A549 (cell line): ENCODE measurements at regions not wholly inside any gene's neighbourhood (a gene's known extent, or its start where the extent isn't known, plus 50 kb on each side); places are given as distances from the start of the nearest gene placed in this dataset.

Experiments used
- ATAC-seq, 2 experiments: fragments of 200-7000 bp in 1 of 2; fragments of >200 bp in 1 of 2; cut with Nextera tagmentation in 1 of 2; cut with Tn5 transposase in 1 of 2; 3 replicates each; pipeline versions ENCODE4 v1.8.0 to v1.9.1; 2018 to 2020; ENCODE audit warnings: mild to moderate bottlenecking in 1 of 2, moderate library complexity in 1 of 2
- CTCF ChIA-PET: fragments of 300-600 bp; sonication (Branson Sonifier 250); formaldehyde crosslinking; extraction: SDS; loops from one replicate; lab custom pipeline; 2021; ENCODE audit warnings: antibody characterized with exemption, inconsistent platforms; lab: Yijun Ruan, JAX
- POLR2A ChIA-PET: fragments of 350-600 bp; formaldehyde crosslinking; extraction: SDS; loops from one replicate; lab custom pipeline; 2021; ENCODE audit warnings: antibody characterized with exemption, inconsistent platforms; lab: Yijun Ruan, JAX
- DNase-seq, 2 experiments: peaks; one replicate each; pipeline versions ENCODE4 v3.0.0 to v3.0.0-alpha.2; 2011 to 2016; ENCODE audit warnings: low read depth in 1 of 2, low spot score in 1 of 2
- FAIRE-seq: peaks from 2 replicates; lab custom pipeline; 2011; peaks lifted over from hg19 to GRCh38; lab: Jason Lieb, UNC
- H3K27ac ChIP-seq, 2 experiments: fragments of >200 bp; sonication (Bioruptor Twin); formaldehyde crosslinking; 3 replicates each; pipeline ENCODE4 v1.5.1; 2016 to 2017
- H3K4me1 ChIP-seq: fragments of >200 bp; sonication (Bioruptor Twin); formaldehyde crosslinking; 3 replicates; pipeline ENCODE4 v1.6.1; 2016
- H3K4me2 ChIP-seq: fragments of >200 bp; sonication (Bioruptor Twin); formaldehyde crosslinking; 3 replicates; pipeline ENCODE4 v1.6.1; 2016
- H3K4me3 ChIP-seq: fragments of >200 bp; sonication (Bioruptor Twin); formaldehyde crosslinking; 3 replicates; pipeline ENCODE4 v1.5.1; 2016
- H3K9me3 ChIP-seq: fragments of >200 bp; sonication (Bioruptor Twin); formaldehyde crosslinking; 3 replicates; pipeline ENCODE4 v1.6.1; 2016
- ATOH8 ChIP-seq: fragments of 250-450 bp; sonication (Bioruptor Pico); IDR thresholded peaks from 2 replicates; pipeline ENCODE4 v1.5.0; 2020; ENCODE audit warnings: low read depth, mild to moderate bottlenecking, moderate library complexity
- CBX2 ChIP-seq: fragments of 200-600 bp; sonication (generic); IDR thresholded peaks from 2 replicates; pipeline ENCODE4 v1.6.1; 2016; ENCODE audit warnings: low read depth, mild to moderate bottlenecking, borderline replicate concordance
- CEBPB ChIP-seq, 2 experiments: fragments of >200 bp in 1 of 2; sonication (Bioruptor Twin) in 1 of 2; formaldehyde crosslinking in 1 of 2; IDR thresholded peaks; 2 replicates each; pipeline ENCODE4 v1.6.1; 2012 to 2016
- E2F6 ChIP-seq: IDR thresholded peaks from 2 replicates; pipeline ENCODE4 v1.6.1; 2012; ENCODE audit warnings: low read depth, borderline replicate concordance
- EHMT2 ChIP-seq: fragments of 200-600 bp; sonication (generic); IDR thresholded peaks from 2 replicates; pipeline ENCODE4 v1.6.1; 2016; ENCODE audit warnings: antibody characterized with exemption, low read depth, mild to moderate bottlenecking, moderate library complexity
- FOSB ChIP-seq: fragments of 250-450 bp; sonication (Bioruptor Pico); IDR thresholded peaks from 2 replicates; pipeline ENCODE4 v1.5.0; 2020; ENCODE audit warnings: mild to moderate bottlenecking, moderate library complexity
- FOSL2 ChIP-seq, 2 experiments: fragments of 450-650 bp in 1 of 2; fragments of >200 bp in 1 of 2; sonication (Bioruptor Twin) in 1 of 2; formaldehyde crosslinking; IDR thresholded peaks; 2 replicates each; pipeline versions ENCODE4 v1.5.0 to v1.6.1; 2016 to 2020; ENCODE audit warnings: mild to moderate bottlenecking in 1 of 2, moderate library complexity in 1 of 2
- HDAC2 ChIP-seq: fragments of 200-600 bp; sonication (generic); IDR thresholded peaks from 2 replicates; pipeline ENCODE4 v1.6.1; 2016
- HOXA7 ChIP-seq: fragments of 250-450 bp; sonication (Bioruptor Pico); IDR thresholded peaks from 2 replicates; pipeline ENCODE4 v1.5.0; 2020; ENCODE audit warnings: mild to moderate bottlenecking, moderate library complexity
- HOXB13 ChIP-seq: fragments of 250-450 bp; sonication (Bioruptor Pico); IDR thresholded peaks from 2 replicates; pipeline ENCODE4 v1.5.0; 2020; ENCODE audit warnings: low read depth, mild to moderate bottlenecking, moderate library complexity
- MAFK ChIP-seq: fragments of 450-650 bp; IDR thresholded peaks from 2 replicates; pipeline ENCODE4 v1.6.1; 2014; ENCODE audit not compliant: partially characterized antibody
- MAX ChIP-seq: IDR thresholded peaks from 2 replicates; pipeline ENCODE4 v1.6.1; 2012
- MAZ ChIP-seq: fragments of 150-350 bp; IDR thresholded peaks from 2 replicates; pipeline ENCODE4 v1.6.1; 2014; ENCODE audit warnings: antibody characterized with exemption, low read depth, low read length, borderline replicate concordance
- MYC ChIP-seq: IDR thresholded peaks from 2 replicates; pipeline ENCODE4 v1.6.1; 2012; ENCODE audit warnings: mild to moderate bottlenecking, inconsistent platforms, low read length, improper control_type of control experiment, borderline replicate concordance
- NPAS2 ChIP-seq: fragments of 250-450 bp; sonication (Bioruptor Pico); IDR thresholded peaks from 2 replicates; pipeline ENCODE4 v1.8.0; 2022; ENCODE audit warnings: mild to moderate bottlenecking, moderate library complexity, borderline replicate concordance
- NR3C1 ChIP-seq: fragments of >200 bp; sonication (Bioruptor Twin); formaldehyde crosslinking; IDR thresholded peaks from 3 replicates; pipeline ENCODE4 v1.6.1; 2017
- POLR2A ChIP-seq: IDR thresholded peaks from 2 replicates; pipeline ENCODE4 v1.6.1; 2012; ENCODE audit warnings: mild to moderate bottlenecking, low read length
- RARB ChIP-seq: fragments of 250-450 bp; sonication (Bioruptor Pico); IDR thresholded peaks from 2 replicates; pipeline ENCODE4 v1.8.0; 2021; ENCODE audit warnings: mild to moderate bottlenecking, moderate library complexity
- REST ChIP-seq: fragments of 200-600 bp; sonication (generic); IDR thresholded peaks from 2 replicates; pipeline ENCODE4 v1.6.1; 2016; ENCODE audit warnings: antibody characterized with exemption, mild to moderate bottlenecking, moderate library complexity
- RFX5 ChIP-seq: fragments of 450-650 bp; IDR thresholded peaks from 2 replicates; pipeline ENCODE4 v1.7.1; 2014; ENCODE audit warnings: antibody characterized with exemption, mild to moderate bottlenecking, moderate library complexity
- SMC3 ChIP-seq: fragments of >200 bp; sonication (Bioruptor Twin); formaldehyde crosslinking; IDR thresholded peaks from 3 replicates; pipeline ENCODE4 v1.6.1; 2018; ENCODE audit warnings: inconsistent platforms
- SREBF2 ChIP-seq: fragments of 450-650 bp; IDR thresholded peaks from 2 replicates; pipeline ENCODE4 v1.6.1; 2014; ENCODE audit warnings: mild to moderate bottlenecking, moderate library complexity
- TP53 ChIP-seq: fragments of 250-450 bp; sonication (Bioruptor Pico); IDR thresholded peaks from 2 replicates; pipeline ENCODE4 v1.5.0; 2021; ENCODE audit warnings: mild to moderate bottlenecking, moderate library complexity
- ZC3H11A ChIP-seq: fragments of 450-650 bp; IDR thresholded peaks from 2 replicates; pipeline ENCODE4 v1.6.1; 2014; ENCODE audit warnings: antibody characterized with exemption, mild to moderate bottlenecking
- ZFP36 ChIP-seq: fragments of 450-650 bp; IDR thresholded peaks from 2 replicates; pipeline ENCODE4 v1.6.1; 2014; ENCODE audit warnings: borderline replicate concordance; ENCODE audit not compliant: partially characterized antibody
- WGBS: methylation state at CpG from one replicate; pipeline ENCODE4 v1.1.6; 2017; ENCODE audit errors: missing lambda C conversion rate; 5-methylcytosine and 5-hydroxymethylcytosine counted together

- FAIRE-seq (no peak), DNase-seq (no peak), ATAC-seq (no peak)
- H3K4me2 ChIP-seq, result no peak overlapping the region
- no peak overlapping the region for H3K4me3 ChIP-seq
- WGBS, result 56% methylated on average over 5 of the region's 5 CpGs
- H3K9me3 ChIP-seq, result no peaks in the 10 kb centered on the region
- H3K27ac ChIP-seq, result no peak overlapping the region
- POLR2A ChIA-PET, result no interaction called here
- TF ChIP-seq SREBF2 (no peak), NR3C1 (no peak), MAZ (no peak), RARB (CRISPR knock-in tag) (no peak), REST (peak; percentile 87), HOXA7 (CRISPR knock-in tag) (no peak), CEBPB (IDR thresholded peaks at IDR 0.05) (no peak), FOSB (CRISPR knock-in tag) (no peak), EHMT2 (0 out of 2 replicates have a peak, but pooled peaks have one; percentile 35), HOXB13 (CRISPR knock-in tag) (no peak)
- CTCF ChIA-PET, result no interaction called here
- no peaks in the 10 kb centered on the region for H3K4me1 ChIP-seq
Observed at GRCh38 chr22:26922806-26923205, 265.4 kb downstream of the MIAT start.

- no peak for ATAC-seq
- FAIRE-seq, result no peak
- WGBS, result 36% methylated on average over 1 of the region's 1 CpG
Observed at GRCh38 chr22:26923531-26923930, 266.1 kb downstream of the MIAT start.

More at GRCh38 chr22:26923531-26923930, 266.1 kb downstream of the MIAT start:
- no peak overlapping the region for H3K4me3 ChIP-seq
- H3K27ac ChIP-seq, result no peak overlapping the region
- CTCF ChIA-PET, result no interaction called here
- TF ChIP-seq TP53 (CRISPR knock-in tag), result no peak
- no peak for TF ChIP-seq ATOH8 (CRISPR knock-in tag)
- no peak for TF ChIP-seq RFX5
- no peak for TF ChIP-seq CBX2
- TF ChIP-seq CEBPB (IDR thresholded peaks at IDR 0.05), result no peak
- TF ChIP-seq MAX, result no peak
- TF ChIP-seq SMC3, result no peak
- no peak for TF ChIP-seq RARB (CRISPR knock-in tag)
- TF ChIP-seq MYC, result no peak
- TF ChIP-seq E2F6, result no peak
- no peak for TF ChIP-seq ZFP36
- no peak for TF ChIP-seq FOSL2 (IDR thresholded peaks at IDR 0.05)
- TF ChIP-seq FOSL2 (CRISPR knock-in tag; IDR thresholded peaks at IDR 0.05), result no peak
- TF ChIP-seq MAFK, result no peak
- no peak for TF ChIP-seq POLR2A
- TF ChIP-seq ZC3H11A, result no peak
- no peak for TF ChIP-seq HDAC2
- TF ChIP-seq NPAS2 (CRISPR knock-in tag), result no peak
- TF ChIP-seq, all 56 proteins: peak for 0
- Histone ChIP-seq H3K4me1 (no peaks in the 10 kb centered on the region), H3K9me3 (no peaks in the 10 kb centered on the region), H3K4me2 (no peak overlapping the region)
- no peak for DNase-seq
- POLR2A ChIA-PET, result no interaction called here
